Heart right ventricle (tissue), 16 donors: ENCODE measurements at regions not wholly inside any gene's neighbourhood (a gene's known extent, or its start where the extent isn't known, plus 50 kb on each side); places are given as distances from the start of the nearest gene placed in this dataset.

Experiments used
- ATAC-seq, 8 donors: fragments of 200-7000 bp; cut with Tn5 transposase; one replicate each; pipeline ENCODE4 v1.9.1; 2020; ENCODE audit warnings: mild to moderate bottlenecking in 8 of 8, moderate library complexity in 8 of 8, moderate number of reproducible peaks in 1 of 8
- DNase-seq, 2 donors: peaks; one replicate each; pipeline ENCODE4 v3.0.0-alpha.2; 2020
- H3K27ac ChIP-seq, 10 donors: fragments of 200-600 bp; sonication (generic) in 2 of 10; one replicate each; pipeline versions ENCODE4 v1.5.0 to v1.8.0; 2020 to 2022; ENCODE audit warnings: mild to moderate bottlenecking in 3 of 10
- H3K27me3 ChIP-seq, 7 donors: fragments of 200-600 bp; one replicate each; pipeline ENCODE4 v1.8.0; 2021 to 2022; ENCODE audit warnings: mild to moderate bottlenecking in 2 of 7
- H3K36me3 ChIP-seq, 9 donors: fragments of 200-600 bp; sonication (generic) in 1 of 9; one replicate each; pipeline versions ENCODE4 v1.5.0 to v1.8.0; 2020 to 2022; ENCODE audit warnings: mild to moderate bottlenecking in 2 of 9
- H3K4me1 ChIP-seq, 9 donors: fragments of 200-600 bp; sonication (generic) in 1 of 9; one replicate each; pipeline versions ENCODE4 v1.5.0 to v1.8.0; 2020 to 2022; ENCODE audit warnings: mild to moderate bottlenecking in 4 of 9
- H3K4me3 ChIP-seq, 10 donors: fragments of 200-600 bp; sonication (generic) in 2 of 10; one replicate each; pipeline versions ENCODE4 v1.5.0 to v1.8.0; 2020 to 2022; ENCODE audit warnings: mild to moderate bottlenecking in 7 of 10, moderate library complexity in 2 of 10
- H3K9me3 ChIP-seq, 11 donors: fragments of 200-600 bp in 10 of 11; sonication (generic) in 2 of 11; one replicate each; pipeline versions ENCODE4 v1.5.0 to v1.8.0; 2013 to 2022; ENCODE audit warnings: mild to moderate bottlenecking in 2 of 11, control low read depth in 1 of 11, moderate library complexity in 1 of 11
- CTCF ChIP-seq, 9 donors: fragments of 200-600 bp; sonication (generic) in 2 of 9; IDR thresholded peaks; one replicate each; pipeline versions ENCODE4 v1.5.0 to v1.8.0; 2021 to 2022; ENCODE audit warnings: antibody characterized with exemption in 9 of 9, mild to moderate bottlenecking in 5 of 9, moderate library complexity in 1 of 9
- WGBS, 2 donors: extraction: QIAGEN DNeasy Blood & Tissue Kit; methylation state at CpG; one replicate each; pipeline ENCODE4 v1.1.7; 2013; ENCODE audit warnings: inconsistent platforms in 1 of 2; 5-methylcytosine and 5-hydroxymethylcytosine counted together
- intact Hi-C, 10 donors: fragments of 100-400 bp; cut with DNase I; formaldehyde crosslinking; loops; one replicate each; pipeline versions ENCODE4 v1.11.1 to v1.14.2; 2022
- donor health status: Arrhythmogenic right ventricular cardiomyopathy.
- donor health status: ischemic (EF 13 %, LVEDD 7.1; RV severe dilation, severe dysfunction).
- donor health status: healthy with polysubstance abuse.
- donor health status: DM: no; HTN: yes; CAD: no.
- donor health status: DM: no; HTN: no; CAD: no.
- donor health status: ischemic (EF 25% LVEDD 6.9; RV normal size, moderate dysfunction).
- donor health status: ischemic (EF 25% LVEDD 5.7; RV mildly dilated, moderate dysfunction).
- donor health status: healthy.
- donor health status: DM: yes; HTN: yes; CAD: no.
- donor health status: Ischemic cardiomyopathy.
- donor health status: ischemic (EF 35%, LVEDD 5.7; RV mildly dilated, moderate dysfunction).
- donor health status: nonischemic (EF 11% LVEDD 7.7; RV severe dilation, severe dysfunction).
- donor health status: DM: yes; HTN: yes; CAD: no.
- donor health status: PGD.
- donor health status: ischemic (EF 29% LVEDD 5.4; RV normal size, mild dysfunction).
- donor health status: nonischemic (EF 23%, LVEDD 6.1; RV moderate dilation, normal function).

- no peak for DNase-seq
- no peak overlapping the region for H3K27ac ChIP-seq
- WGBS, 2 donors = 56 to 67% methylated on average over 6 of the region's 6 CpGs
- no peak for TF ChIP-seq CTCF (IDR thresholded peaks at IDR 0.05)
- no peaks in the 10 kb centered on the region for H3K4me1 ChIP-seq
- intact Hi-C loops = no loop called here
- peaks cover 0 to 7% (median 0%) of the 10 kb centered on the region in 7 donors for H3K27me3 ChIP-seq
- H3K9me3 ChIP-seq = peaks cover 0 to 7% (median 0%) of the 10 kb centered on the region in 11 donors
- no peak overlapping the region for H3K4me3 ChIP-seq
- H3K36me3 ChIP-seq = no peaks in the 10 kb centered on the region
- no peak for ATAC-seq
These were observed 787.9 kb upstream of the EEF2KMT start for GRCh38 chr16:5885521-5885920.

GRCh38 chr16:5884996-5885395 lies 787.4 kb upstream of the EEF2KMT start:
- WGBS, 2 donors = 62 to 67% methylated on average over 5 of the region's 5 CpGs
- peaks cover 0 to 7% (median 0%) of the 10 kb centered on the region in 11 donors for H3K9me3 ChIP-seq

GRCh38 chr16:5884339-5884738 lies 786.7 kb upstream of the EEF2KMT start:
- no peaks in the 10 kb centered on the region for H3K4me1 ChIP-seq
- peaks cover 0 to 7% (median 0%) of the 10 kb centered on the region in 11 donors for H3K9me3 ChIP-seq
- no peak for ATAC-seq
- no peak for DNase-seq
- H3K27ac ChIP-seq = no peak overlapping the region
- TF ChIP-seq CTCF (IDR thresholded peaks at IDR 0.05) = no peak
- no peaks in the 10 kb centered on the region for H3K36me3 ChIP-seq
- peaks cover 0 to 7% (median 0%) of the 10 kb centered on the region in 7 donors for H3K27me3 ChIP-seq
- 76 to 77% methylated on average over 8 of the region's 8 CpGs for WGBS, 2 donors
- no peak overlapping the region for H3K4me3 ChIP-seq
- intact Hi-C loops = no loop called here

More at GRCh38 chr16:5884996-5885395, 787.4 kb upstream of the EEF2KMT start:
- DNase-seq = no peak
- intact Hi-C loops = no loop called here
- Histone ChIP-seq H3K4me3 (no peak overlapping the region), H3K27ac (no peak overlapping the region), H3K4me1 (no peaks in the 10 kb centered on the region), H3K36me3 (no peaks in the 10 kb centered on the region), H3K27me3 (peaks cover 0 to 7% (median 0%) of the 10 kb centered on the region in 7 donors)
- no peak for TF ChIP-seq CTCF (IDR thresholded peaks at IDR 0.05)
- ATAC-seq = no peak

GRCh38 chr16:5882087-5882640 lies 784.6 kb upstream of the EEF2KMT start:
- no peak for TF ChIP-seq CTCF (IDR thresholded peaks at IDR 0.05)
- intact Hi-C loops = no loop called here
- Histone ChIP-seq H3K27ac (no peak overlapping the region), H3K9me3 (peaks cover 0 to 7% (median 0%) of the 10 kb centered on the region in 11 donors), H3K27me3 (peaks cover 0 to 7% (median 0%) of the 10 kb centered on the region in 7 donors), H3K4me1 (no peaks in the 10 kb centered on the region), H3K4me3 (no peak overlapping the region), H3K36me3 (no peaks in the 10 kb centered on the region)
- no peak for ATAC-seq
- DNase-seq = no peak
- 78 to 80% methylated on average over 3 of the region's 3 CpGs for WGBS, 2 donors
